ENCODE measurements at regions not wholly inside any gene's neighbourhood (a gene's known extent, or its start where the extent isn't known, plus 50 kb on each side); places are given as distances from the start of the nearest gene placed in this dataset.

DNA sequence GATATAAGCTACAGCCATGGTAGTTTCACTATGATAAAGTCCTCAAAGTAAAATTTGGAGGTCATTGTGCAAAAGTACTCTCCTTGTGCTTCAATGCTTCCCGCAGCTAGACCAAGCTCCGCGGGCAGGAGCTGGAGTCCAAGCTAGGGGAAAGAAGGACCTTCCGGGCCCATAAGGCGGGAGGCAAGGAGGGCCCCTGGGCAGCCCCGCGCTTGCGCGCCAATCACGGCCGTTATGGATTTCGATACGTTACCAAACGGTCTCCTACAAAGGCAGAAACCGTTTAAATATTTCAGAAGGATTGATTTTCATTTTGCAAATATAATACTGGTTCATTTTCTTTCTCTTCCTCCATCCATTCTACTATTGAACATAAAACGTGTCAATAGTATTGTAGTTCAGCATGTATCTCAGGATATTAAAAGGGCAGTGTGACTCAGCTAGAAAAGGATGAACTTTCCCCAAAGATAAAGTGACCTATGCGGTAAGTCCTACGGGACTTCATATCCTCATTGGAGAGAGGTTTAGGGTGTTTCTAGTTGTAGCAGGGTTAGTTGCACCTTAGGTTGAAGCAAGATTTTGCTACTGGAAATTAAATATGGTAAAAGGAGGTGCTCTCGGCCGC lies 128.0 kb downstream of the KIF20B start:
- DNase-seq (ENCODE audit: low read depth, low spot score): no peak

GRCh38 chr10:89829887-89830269 lies 128.5 kb downstream of the KIF20B start:
- DNase-seq (ENCODE audit: low read depth, low spot score): no peak

- no peak for DNase-seq (ENCODE audit: low read depth, low spot score)
Measured at GRCh38 chr10:89830624-89831023, 129.2 kb downstream of the KIF20B start.

DNA sequence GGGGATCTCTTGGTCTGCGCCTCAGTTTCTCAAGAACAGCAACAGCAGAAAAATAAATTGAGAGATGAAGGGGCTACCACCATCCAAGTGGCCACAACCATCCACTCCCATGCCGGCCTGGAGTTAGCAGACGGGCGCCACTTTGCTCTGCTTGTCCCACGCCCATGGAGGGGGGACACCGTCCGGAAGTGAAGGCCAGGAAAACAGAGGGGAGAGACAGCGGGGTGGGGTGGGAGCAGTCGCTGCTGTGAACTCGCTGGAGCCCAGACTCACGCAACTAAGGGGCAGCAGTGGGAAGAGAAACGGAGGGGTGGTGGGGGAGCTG lies 135.4 kb downstream of the KIF20B start:
- no peak for DNase-seq (ENCODE audit: low read depth, low spot score)

DNA sequence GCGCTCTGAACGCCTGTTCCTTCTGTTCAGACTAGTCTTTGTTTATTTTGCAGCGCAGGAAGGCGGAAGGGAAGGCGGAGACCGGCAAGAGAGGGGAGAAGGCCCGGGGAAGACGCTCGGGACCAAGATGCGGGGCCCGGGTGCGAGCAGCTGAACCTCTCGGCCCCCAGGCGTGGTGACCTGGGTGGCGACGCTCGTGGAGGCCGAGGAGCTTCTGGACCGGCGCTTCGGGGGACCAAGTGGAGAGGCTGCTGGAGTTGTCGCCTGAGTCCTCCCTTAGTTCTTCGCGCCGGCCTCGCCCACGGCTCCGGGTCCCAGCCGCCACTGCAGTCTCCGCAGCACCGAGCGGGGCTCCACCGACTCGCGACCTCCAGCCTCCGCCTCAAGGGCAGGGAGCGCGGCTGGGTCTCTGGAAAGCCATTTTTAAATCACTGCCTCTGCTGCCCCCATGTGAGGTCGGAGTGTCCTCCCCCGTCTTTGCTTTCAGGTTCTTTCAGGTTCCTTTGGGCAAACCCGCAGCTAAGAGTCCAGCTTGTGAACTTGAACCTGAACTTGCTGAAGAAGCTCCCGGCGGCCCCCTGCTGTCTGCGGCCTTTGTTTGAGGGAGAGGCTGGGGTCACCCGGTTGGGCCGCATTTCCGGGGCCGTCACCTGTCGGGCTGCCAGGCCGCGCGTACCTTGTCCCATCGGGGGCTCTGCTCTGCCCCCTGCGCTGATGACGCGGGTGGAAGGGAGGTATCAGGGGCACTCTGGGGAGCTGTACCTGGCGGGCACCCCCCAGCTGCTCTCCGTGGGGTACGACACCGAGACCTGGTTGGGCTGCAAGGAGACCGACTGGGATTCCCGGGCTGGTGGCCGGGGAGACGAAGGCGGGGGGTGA lies 136.0 kb downstream of the KIF20B start:
- DNase-seq (ENCODE audit: low read depth, low spot score): no peak

DNA sequence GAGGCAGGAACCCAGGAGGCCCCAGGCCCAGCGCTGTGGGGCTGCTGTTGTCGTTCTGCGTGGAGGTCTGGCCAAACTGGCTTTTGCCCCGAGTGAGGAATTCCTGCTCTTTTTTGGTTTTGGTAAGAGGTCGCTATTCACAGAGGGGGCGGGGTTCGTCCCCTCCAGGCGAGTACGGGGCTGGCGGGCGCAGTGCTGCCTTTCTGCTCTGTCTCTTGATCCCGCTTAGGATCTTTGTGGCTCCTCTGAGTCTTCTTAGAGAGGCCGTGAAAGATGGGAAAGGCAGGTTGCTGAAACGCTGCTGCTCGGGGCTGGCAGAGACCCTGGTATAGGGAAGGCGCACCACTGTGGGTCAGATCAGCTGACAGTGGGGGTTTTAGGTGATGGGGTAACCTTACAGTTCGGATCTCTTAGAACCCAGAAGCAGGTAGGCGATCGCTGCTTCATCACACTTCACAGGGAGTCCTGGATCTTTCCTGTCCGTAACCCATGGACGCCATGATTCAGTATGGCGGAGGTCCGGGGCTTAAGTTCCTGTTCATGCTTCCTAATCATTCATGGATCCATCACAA lies 136.7 kb downstream of the KIF20B start:
- no peak for DNase-seq (ENCODE audit: low read depth, low spot score)

- no peak for DNase-seq (ENCODE audit: low read depth, low spot score)
Measured at GRCh38 chr10:89845541-89846280, 144.3 kb downstream of the KIF20B start.

DNA sequence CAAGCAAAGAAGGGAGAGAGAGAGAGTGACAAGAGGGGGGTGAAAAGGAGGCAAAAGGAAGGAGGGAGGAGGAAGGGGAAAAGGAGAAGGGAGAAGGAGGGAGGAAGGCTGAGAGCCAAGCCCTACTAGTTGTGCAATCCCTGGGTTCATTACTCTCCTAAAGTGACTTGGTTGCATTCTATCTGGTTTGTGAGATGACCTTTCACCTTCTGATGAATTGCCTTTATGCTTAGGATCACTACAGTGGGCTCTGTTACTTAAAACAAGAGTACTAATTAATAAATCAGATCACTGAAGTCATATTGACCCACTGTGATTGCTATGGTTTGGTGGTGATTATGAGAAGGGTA lies 144.9 kb downstream of the KIF20B start:
- DNase-seq (ENCODE audit: low read depth, low spot score): no peak

DNA sequence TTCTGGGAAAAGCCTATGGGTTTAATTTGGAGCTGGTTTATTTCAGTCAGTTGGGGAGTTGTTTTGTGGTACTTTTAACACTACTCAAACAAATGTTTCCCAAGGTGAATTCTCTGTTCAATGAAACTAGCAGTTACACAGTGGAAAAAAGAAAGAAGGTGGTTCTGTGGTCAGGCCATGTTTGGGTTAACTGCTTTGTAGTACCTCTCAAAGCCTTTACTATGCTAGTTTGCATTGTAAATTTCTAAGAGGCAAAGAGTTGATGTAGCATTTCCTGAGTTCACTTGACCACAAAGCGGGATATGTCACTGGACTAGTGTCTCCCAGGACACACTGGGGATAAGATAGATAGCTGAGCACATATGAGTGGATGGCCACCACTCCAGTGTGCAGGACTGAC lies 145.4 kb downstream of the KIF20B start:
- DNase-seq (ENCODE audit: low read depth, low spot score): no peak

GRCh38 chr10:89852872-89853271 lies 151.5 kb downstream of the KIF20B start:
- no peak for DNase-seq (ENCODE audit: low read depth, low spot score)

DNA sequence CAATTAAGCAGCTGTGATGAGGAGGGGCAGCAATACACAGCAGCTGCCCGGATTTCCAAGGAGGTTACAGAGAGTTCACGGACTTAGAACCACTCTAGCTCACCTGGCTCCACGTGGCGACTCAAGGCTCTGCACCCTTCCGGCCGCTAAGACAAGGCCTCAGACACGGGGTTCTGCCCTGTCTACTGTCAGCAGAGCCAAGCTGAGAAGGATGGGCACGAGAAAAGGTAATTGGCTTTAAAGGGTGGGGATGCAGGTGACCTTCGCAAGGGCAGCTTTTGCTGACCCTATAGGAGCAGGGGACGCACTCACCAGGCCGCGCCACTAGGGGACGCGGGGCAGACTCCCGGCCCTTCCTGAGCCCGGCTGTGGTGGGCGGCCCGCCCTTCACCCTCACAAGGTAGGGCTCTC lies 152.4 kb downstream of the KIF20B start:
- DNase-seq (ENCODE audit: low read depth, low spot score): no peak

GRCh38 chr10:89857431-89858042 lies 156.1 kb downstream of the KIF20B start:
- DNase-seq (ENCODE audit: low read depth, low spot score): no peak

GRCh38 chr10:89861199-89861573 lies 159.8 kb downstream of the KIF20B start:
- DNase-seq (ENCODE audit: low read depth, low spot score): no peak

DNA sequence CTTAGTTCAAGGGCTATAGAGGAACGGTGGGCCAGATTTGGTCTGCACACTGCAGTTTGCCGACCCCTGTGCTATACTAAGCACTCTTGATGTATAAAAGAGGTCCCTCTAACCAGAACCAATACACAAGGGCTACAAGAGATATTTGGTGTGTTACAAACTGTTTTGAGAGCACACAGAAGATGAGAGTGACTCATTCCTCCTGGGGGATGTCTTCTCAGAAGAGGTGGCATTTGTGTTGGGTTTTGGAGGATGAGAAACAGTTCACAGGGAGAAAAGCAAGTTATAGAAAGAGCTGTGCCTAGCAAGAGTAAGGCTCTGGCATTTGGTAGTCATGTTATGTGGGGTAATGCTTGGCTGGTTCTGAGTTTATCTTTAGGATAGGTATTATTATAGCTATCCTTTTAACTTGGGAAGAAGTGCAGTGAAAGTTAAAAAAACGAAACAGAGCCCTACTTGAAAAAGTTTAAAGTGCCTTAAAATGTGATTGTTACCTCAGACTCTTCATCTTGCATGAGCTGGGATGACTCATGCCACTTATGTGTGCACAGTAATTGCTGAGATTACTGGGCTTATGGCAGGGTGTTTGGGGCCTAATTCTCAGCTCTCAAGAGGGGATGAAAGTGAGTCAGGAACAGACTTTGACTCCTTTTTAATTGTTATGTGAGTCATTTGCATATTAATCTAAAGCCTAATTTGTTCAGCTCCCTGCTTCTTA lies 160.4 kb downstream of the KIF20B start:
- DNase-seq (ENCODE audit: low read depth, low spot score): no peak

DNA sequence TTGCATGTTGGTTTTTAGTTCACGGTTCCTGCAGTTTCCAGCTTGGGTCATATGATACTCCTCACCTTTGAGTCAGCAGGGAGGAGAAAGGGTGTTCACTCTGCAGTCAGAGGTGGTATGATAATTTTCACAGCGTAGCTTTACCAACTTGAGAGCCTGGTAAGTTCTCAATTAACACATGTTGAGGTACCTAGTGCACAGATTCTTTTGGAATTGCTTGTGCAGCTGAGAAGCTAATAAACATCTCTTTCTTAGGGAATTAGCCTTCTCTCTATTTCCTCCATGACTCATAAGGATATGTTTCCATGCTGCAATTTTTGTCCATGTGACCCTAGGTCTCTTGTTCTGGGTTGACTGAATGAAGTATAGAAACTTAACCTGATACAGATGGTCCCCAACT lies 166.6 kb downstream of the KIF20B start:
- no peak for DNase-seq (ENCODE audit: low read depth, low spot score)

DNA sequence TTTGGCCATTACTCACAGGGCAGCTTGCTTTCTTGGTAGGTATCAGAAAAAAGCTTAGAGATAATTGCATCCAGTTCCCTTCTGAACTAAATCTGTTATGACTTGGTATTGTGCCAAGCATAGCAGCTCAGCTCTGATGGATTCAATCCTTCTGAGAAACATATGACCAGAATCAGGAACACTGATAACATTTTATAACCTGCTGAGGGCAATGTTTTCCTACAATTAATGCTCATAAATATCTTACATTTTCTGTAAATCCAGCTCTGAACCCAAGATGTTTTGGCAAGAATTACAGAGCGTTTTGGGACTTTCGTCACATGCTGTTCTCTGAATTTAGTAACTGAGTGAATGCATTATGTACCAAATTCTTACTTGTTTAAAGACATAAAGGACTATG lies 167.8 kb downstream of the KIF20B start:
- no peak for DNase-seq (ENCODE audit: low read depth, low spot score)

DNA sequence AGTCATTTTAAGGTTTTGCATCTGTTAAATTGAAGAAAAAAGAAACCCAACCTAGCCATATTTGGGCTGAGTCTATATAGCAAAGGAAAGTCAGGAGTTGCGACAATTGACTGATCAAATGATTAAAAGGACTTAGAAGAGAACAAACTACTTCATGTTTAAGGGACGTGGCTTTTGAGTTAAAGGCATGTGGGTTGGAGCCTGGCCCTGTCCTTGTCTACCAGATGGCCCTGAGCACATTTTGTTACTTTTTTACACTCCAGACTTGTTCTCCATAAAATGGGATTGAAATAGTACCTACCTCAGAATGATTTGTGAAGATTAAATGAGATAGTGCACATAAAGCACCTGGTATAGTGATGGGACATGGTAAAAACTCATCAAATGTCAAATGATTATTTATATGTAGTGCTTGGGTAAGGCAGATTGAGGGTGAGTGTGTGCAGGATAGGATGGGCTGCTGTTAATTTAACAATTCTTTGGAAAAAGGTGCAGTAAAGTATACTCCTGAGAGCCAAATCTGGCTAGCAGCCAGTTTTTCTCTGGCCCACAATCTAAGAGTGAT lies 168.3 kb downstream of the KIF20B start:
- DNase-seq (ENCODE audit: low read depth, low spot score): no peak

GRCh38 chr10:89870936-89871335 lies 169.5 kb downstream of the KIF20B start:
- no peak for DNase-seq (ENCODE audit: low read depth, low spot score)

DNA sequence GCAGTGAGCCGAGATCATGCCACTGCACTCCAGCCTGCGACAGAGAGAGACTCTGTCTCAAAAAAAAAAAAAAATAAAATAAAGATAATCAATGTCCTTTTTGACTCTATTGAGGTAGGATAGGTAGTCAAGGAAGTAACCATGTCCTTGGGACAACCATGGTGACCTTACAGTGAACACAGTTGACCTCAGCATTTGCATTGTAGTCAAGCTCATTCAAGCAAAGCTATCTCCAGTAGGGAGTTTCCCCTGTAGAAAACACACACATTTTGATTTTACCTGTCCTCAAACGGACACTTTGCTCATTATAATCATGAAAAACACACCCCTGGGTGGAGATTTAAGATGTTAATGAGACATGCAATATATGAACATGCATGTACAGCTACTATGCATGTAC lies 171.7 kb downstream of the KIF20B start:
- DNase-seq (ENCODE audit: low read depth, low spot score): no peak

- no peak for DNase-seq (ENCODE audit: low read depth, low spot score)
Measured at GRCh38 chr10:89875557-89875956, 174.2 kb downstream of the KIF20B start.

- DNase-seq (ENCODE audit: low read depth, low spot score): no peak
Measured at GRCh38 chr10:89879121-89879520, 177.7 kb downstream of the KIF20B start.

Data from activated naive CD8-positive, alpha-beta T cell treated with anti-CD3 and anti-CD28 coated beads, Interleukin-2, amount 50 U/mL, for 16 hours (primary cell).